Muscle of back (tissue), 3 donors: ENCODE measurements at regions not wholly inside any gene's neighbourhood (a gene's known extent, or its start where the extent isn't known, plus 50 kb on each side); places are given as distances from the start of the nearest gene placed in this dataset.
A peak's percentile ranks its signal among the peaks of the same experiment; 100 is the strongest.
"Not testable (repeated sequence)": the region's sequence is repeated elsewhere in the genome, so short reads cannot be mapped to it uniquely, and the experiment has no call there.

Experiments
- DNase-seq, 3 donors: peaks; one replicate each; pipeline versions ENCODE4 v3.0.0 to v3.0.0-alpha.2; 2013

DNA sequence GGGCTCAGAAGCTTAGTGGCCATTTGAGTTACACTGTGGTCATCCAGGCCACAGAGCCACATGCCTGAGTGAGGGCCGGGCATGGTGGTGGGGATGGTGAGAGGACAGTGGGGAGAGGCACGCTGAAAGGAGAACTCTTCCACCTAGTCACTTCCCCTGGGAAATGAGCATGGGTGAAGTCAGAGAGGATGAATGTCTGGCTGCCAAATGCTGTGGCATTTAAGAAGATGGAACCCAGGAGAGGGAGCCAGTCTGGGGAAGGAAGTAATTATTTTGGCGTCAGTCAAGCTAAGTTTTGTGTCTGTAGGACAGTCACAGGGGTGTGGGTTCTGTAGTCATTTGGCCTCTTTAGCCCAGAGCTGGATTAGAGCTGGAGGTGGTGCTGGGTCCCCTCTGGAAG, 86.0 kb upstream of the PODXL start:
- no peak for DNase-seq

DNA sequence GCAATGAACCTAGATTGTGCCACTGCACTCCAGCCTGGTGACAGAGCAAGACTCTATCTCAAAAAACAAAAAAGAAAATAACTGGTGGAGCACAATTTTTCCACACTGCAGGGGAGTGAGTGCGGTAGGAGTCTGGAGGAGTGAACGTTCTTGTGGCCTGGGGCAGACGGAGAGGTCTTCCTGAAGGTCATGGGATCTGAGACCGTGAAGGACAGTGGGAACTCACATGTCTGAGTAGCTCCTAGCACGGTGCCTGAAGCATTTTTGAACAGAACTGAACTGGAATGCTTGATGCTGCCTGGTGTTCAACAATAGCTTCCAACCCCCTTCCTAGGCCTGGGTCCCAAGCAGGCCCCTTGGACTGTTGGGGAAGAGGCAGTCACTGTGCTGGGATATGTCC, 84.3 kb upstream of the PODXL start:
- no peak for DNase-seq

DNA sequence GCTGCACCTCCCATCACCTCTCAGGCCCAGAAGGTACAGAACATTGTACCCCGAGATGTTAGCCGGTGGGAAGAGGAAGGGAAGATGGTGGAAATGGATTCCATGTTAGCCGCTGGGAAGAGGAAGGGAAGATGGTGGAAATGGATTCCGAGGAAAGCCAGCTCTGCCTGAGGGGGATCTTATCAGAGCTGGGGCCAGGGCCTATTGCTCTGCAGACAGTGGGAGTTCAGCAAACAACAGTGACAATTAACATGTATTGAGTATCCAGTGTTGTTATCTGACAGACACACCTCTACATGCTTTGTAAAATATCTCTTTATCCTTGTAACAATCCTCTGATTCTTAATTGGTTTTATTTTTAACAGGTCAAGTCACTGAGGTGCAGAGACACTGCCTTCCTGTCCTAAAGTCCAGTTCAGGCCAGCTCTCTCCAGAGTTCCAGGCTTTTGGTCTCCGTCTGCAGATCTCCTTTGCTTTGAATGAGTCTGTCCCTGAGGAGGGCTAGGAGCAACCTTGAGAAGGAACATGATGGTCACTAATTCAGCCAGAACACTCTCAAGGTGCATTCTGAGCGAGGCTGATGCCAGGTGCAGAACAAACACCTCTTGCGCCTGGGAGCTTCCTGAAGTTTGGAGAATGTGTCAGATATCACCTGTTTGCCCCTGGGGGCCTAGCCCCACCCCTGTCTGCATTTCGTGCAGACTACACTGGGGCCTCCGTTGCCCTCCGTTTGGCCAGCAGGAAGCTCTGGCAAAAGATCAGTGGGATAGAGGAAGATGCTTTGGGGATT, 82.4 kb upstream of the PODXL start:
- DNase-seq = no peak

DNA sequence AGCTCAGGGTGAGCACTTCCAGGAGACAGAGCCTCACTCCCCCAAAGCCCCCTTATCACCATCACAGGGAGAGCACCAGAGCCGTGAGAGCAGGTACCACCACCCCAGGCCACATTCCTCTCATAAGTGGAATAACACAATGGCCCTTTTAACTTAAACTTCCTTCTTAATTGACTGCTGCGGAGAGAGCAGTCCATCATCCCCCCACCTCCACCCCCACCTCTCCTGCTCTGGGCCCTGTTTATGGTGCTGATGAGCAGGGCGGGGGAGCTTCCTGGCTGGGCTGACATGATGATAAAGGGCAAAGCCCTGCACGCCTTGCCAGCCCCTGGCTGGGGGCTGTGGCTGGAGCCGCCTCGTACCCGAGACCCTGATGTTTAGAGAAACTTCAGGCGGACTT, 81.4 kb upstream of the PODXL start:
- no peak for DNase-seq

DNA sequence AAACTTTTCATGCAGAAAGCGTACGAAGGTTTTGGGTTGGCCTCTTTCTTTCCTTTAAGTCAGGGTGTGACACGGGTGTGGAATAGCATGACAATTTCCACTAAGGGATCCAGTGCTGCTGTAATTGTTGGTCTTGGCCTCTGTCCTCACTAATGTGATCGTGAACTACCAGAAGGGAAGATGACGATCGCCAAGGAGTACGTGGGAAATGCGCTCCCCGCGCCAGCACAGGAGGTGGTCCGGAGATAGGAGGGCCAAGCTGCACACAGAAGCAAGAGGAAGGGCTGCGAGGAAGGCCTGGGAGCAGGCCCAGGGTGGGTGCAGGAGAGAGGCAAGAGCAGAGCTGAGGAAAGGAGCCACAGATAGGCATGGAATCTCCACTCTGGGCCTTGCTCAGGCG, 79.7 kb upstream of the PODXL start:
- peak in 1 of 3 donors; percentile 37 for DNase-seq

DNA sequence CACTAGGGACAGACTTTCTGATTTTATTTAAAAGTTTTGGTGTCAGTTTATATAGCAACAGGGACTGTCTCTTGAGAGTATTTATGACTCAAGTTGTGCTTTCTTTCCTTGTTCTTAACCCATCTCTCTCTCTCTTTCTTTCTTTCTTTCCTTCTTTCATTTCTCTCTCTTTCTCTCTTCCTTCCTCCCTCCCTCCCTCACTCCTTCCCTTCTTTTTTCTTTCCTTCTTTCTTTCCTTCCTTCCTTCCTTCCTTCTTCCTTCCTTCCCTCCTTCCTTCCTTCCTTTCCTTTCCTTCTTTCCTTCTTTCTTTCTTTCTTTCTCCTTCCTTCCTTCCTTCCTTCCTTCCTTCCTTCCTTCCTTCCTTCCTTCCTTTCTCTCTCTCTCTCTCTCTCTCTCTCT, 77.8 kb upstream of the PODXL start:
- not testable (repeated sequence) for DNase-seq

DNA sequence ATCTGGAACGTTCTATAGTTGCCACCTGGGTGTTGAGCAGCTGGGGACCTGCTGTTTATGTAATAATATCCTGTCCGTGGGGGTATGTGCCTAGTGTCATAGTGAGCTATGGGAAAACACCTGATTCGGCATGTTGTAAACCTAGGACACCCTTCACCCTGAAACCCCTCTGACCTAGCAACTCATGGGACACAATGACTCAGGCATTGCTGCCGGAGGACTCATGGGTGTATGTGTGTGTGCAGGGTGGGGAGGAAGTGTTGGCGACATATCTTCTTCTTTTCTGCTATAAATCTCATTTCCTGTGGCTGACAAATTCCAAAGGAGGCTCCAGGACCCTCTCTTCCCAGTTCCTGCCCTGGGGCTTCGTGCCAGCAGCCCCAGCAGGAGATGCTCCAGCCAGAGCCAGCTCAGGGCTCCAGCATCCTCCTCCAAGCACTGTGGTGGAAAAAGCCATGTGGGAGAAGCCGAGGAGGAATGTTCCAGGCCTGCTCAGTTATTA, 77.0 kb upstream of the PODXL start:
- peak in 1 of 3 donors; percentile 73 for DNase-seq

DNA sequence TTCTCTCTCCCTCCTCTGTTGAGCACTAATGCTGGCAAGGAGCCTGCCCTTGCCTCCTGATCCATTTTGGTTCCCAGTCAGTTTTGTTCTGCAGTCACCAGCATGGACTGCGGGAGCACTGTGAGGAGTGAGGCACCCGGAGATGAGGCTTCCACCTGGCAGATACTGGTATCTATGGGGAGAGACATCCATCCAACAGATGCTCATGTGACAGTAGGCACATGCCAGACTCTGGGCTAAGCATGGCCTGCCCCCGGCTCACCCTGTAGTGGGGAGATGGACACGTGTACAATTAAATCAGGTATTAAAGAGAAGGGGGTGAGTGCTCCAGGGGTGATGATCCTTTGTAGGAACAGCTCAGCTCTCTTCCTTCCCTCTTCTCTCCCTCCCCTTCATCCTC, 74.0 kb upstream of the PODXL start:
- no peak for DNase-seq

DNA sequence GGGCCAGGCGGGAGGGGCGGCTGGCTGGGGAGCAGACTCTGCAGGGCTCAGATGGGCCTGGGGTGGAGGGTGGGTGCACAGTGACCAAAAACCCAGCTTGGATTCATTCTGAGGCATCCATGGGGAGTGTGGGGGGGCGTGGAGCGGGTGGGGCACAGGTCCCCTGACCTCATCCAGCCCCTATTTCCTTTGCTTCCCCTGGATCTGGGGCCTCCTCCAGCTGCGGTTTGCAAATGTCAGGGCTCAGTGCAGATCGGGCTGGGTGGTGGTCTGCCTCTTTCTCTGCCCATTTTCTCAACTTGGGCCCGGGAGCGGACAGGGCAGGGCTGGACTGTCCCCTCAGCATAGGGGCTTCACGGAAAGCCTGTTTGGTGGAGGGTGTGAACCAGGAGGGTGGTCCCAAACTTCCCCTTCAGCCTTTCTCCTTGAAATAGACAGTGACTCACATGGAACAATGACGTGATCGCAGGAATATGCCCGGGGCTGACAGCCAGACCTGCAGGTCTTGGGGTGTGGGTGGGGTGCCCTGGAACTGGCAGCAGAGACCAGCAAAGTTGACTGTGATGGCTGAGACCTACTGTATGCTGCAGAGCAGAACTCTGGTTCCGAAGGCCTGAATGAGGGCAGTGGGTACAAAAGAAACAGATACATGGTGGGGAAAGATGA, 72.9 kb upstream of the PODXL start:
- peak in 1 of 3 donors; percentile 38 for DNase-seq

DNA sequence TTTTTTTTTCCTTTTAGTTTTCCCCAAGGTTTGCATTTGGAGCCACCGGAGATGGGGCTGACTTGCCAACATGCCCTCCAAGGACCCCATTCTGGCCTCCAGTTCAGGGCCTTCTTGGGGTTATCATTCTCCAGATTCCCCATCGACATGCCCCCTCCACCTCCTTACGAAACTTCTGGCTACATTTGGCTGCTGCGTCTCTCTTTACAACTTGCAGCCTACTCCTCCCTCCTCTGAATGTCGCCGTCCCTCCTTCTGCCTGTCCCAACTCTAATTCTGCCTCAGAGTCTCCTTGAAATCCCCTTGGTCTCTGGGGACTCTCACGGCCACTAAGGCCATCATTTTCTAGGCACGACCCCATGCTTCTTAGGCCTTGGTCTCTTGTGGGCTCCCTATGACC, 72.2 kb upstream of the PODXL start:
- no peak for DNase-seq

DNA sequence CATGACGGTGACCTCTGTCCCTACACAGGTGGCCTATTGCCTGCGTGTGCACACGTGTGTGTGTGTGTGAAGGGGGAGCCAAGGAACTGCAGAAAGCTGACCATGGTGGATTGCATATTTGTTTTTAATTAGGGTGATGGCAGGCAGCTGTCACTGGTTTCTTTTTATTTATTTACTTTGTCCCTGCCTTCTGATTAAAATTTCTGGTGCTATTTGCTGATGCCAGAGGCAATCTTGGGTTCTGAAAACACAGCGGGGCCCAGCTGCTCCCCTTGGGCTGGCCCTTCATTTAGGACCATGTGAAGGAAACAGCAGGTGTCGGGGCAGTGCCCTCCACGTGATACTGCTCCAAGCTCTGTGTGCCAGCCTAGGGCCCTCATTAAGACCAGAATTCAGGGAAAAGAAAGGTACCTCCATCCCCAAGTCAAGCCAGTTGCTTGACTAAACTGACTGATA, 71.3 kb upstream of the PODXL start:
- DNase-seq = no peak

DNA sequence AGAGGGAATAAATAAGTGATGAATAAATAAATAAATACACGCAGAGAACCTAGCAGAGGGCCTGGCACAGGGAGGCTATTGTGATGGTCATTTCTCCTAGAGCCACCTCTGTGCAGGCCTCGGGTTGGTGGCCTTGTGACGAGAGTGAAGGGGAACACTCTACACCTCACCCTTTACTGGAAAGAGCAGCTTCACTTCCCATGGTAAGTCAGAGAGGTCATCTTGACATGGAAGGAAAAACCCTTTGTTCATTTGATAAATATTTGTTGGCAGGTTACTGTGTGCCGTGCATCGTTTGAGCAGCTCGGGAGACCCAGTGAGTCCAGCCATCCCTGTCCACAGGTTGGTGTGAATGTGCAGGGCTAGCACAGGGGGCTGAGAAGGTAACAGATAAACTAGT, 70.2 kb upstream of the PODXL start:
- DNase-seq = no peak

DNA sequence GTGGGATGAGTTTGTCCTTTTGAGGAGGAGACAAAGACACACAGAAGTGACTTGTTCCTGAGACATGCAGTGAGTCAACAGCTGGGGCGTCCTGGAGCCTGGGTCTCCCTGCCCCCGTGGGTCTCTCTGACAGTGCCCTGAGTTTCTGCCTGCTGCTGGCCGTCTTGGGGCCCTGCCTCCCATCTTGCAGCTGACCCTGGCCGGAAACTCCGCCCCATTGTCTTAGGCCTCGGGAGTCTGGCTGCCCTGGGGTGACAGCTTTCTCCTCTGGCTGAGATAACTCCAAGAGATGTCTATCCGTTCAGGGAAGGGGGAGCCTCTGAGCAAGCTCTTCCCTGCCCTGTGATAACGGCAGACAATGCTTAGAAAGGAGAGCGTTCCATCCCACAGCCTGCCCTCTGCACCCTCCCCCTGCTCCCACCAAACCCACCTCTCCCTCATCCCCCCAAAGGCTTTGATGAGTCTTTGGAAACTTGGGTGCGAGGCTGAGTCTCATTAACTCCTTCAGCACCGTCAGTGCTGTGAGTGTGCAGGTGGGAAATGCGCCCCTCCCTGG, 69.5 kb upstream of the PODXL start:
- peak in 2 of 3 donors; percentile 37 to 67 for DNase-seq

DNA sequence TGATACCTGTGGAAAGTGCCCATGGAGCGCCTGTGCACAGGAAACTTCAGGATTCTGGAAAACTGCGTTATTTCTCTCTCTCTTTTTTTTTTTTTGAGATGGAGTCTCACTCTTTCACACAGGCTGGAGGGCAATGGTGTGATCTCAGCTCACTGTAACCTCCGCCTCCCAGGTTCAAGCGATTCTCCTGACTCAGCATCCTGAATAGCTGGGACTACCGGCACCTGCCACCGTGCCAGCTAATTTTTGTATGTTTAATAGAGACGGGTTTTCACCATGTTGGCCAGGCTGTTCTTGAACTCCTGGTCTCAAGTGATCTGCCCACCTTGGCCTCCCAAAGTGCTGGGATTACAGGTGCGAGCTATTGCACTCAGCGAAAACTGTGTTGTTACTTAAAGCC, 68.9 kb upstream of the PODXL start:
- not testable (repeated sequence) for DNase-seq

DNA sequence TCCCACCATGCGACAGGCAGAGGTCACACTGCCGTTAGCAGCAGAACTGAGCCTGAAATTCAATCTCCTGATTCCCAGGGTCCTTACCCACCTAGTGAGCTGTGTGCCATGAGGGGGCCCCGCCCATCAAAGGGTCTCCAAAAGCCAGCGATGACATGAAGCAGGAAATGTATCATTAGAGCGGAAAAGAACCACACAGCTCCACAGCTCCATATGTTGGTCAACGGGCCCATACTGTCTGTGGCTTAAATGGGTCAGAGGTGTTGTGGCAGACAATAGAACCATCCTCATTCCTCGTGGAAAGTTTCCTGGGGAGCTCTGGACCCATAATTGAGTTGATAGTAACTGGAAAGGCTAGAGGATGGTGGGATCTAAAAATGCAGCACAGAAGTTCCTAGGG, 68.1 kb upstream of the PODXL start:
- no peak for DNase-seq

DNA sequence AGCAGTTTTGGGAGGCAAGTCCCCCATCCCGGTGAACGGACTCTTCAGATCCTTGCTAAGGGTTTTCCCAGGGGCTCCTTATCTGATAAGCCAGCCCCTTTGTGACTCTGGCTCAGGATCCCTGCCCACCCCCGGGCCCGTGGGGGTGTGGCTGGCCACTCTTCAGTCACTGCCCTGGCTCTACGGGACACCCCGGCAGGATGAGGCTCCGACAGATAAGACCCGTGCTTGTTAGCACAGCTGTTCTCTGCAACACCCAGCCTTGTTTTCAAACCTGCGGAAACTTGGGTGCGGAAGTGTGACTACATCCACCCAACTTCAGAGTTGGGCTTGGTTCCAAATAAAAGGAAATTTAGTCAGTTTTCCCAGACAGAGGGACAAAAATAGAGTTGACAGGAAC, 66.7 kb upstream of the PODXL start:
- DNase-seq = no peak

DNA sequence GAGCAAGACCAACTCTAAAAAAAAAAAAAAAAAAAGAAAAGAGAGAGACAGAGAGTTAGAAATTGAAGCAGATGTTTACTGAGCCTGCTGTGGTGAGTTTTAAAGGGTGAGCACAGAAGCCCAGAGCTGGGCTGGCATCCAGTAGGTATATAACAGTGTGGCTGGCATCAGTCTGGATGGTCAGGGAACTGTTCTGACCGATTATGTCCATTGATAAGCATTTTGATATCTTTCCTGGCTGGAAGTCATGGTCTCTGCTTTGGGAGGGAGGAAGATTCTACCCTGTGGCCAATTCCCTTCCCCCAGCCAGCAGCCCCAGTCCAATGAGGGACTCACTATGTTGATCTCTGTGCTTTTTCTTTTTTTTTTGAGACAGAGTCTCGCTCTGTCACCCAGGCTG, 65.2 kb upstream of the PODXL start:
- DNase-seq = no peak

DNA sequence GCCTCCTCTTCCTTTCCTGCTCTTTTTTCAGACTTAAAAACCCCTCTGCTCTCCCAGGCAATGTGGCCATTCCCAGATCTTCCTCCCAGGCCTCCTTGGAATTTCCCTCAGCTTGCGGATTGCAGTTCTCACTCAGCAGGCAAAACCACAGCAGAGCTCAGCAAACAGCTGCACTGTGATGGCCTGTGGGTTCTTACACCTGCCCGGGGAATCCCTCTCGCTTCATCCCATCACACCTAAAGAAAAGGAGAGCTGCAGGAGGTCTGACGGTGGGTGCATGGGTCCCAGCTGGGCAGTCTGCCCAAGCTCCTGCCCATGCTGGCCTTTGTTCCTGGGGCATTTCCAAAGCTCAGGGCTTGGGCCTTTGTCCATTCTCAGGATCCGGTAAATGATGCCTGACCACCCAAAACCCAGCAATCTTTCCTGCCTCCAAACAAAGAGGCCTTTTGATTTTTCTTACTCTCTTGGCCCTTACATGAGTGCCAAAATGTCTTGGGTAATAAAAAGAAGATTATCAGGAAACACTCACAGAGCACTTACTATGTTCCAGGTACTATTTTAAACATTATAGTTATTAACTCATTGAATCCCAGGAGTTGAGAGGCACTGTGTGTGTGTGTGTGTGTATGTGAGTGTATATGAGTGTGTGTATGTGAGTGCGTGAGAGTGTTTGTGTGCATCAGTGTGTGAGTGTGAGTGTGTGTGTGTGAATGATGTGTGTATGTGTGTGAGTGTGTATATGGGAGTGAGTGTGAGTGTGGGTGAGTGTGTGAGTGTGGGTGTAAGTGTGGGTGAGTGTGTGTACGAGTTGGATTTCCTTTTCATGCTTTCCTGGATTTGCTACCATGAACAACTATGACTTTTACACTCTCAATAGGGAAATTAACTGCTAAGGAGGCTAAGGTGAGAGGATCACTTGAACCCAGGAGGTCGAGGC, 64.5 kb upstream of the PODXL start:
- DNase-seq = no peak

DNA sequence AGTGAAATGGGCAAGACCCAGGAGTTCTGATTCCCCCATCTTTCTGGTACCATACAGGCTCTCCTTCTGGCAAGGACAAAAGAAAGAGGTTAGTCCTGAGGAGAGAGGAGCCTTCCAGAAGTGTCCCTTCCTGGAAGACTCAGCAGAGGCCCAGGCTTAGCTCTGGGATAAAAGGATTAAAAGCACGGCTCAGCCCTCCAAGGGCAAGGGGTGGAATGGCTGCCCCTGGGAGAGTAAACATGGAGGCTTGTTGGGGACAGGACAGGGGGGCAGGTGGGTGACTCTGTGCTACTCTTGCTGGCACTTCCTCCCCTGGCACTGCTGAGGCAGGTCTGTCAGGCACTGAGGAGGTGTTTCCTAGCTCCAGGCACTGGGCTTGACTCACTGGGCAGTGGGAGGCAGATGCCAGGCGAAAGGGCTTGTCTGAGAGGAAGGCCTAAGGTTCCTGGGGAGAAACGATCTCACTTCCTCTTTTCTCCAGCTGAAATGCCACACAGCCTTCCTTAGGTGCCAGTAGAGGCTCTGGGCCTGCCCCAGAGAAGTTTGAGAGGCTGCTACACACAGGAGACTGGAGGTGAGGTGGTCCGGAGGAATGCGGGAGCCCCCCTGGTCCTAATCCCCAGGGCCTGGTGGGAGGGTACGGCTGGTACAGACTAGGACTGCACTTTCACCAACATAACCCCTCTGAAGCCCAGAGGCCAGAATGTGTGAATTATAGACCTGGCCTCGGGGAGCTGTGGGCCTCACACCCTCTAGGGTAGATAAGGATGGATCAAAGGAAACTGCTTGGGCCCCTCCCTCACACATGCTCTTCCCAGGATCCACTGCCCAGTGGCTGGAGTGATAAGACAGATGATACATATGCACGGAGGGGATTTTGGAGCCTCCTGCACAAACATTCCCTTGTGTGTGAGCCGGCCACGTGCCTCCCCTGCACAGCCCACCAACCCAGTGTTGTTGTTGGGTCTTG, 63.2 kb upstream of the PODXL start:
- no peak for DNase-seq

DNA sequence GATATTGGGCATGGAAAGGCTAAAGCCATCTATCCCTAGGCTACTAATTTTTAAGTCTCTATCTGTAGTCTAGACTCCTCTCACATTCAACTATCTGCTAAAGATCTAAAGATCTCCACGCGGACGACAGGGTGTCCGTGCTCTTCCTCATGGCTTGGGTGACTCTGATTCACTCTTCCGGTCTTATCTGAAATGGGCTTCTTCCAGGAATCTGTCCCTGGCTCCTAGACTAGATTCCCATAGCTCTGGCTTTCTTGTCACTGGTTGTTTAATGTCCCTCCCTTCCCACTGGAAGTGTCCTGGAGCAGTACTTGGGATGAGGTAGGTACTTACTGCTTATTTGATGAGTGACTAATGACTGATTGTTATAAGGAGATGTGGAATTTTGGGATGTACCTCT, 62.0 kb upstream of the PODXL start:
- no peak for DNase-seq
